ENCODE measurements at regions not wholly inside any gene's neighbourhood (a gene's known extent, or its start where the extent isn't known, plus 50 kb on each side); places are given as distances from the start of the nearest gene placed in this dataset.
"Not testable (repeated sequence)": the region's sequence is repeated elsewhere in the genome, so short reads cannot be mapped to it uniquely, and the experiment has no call there.

DNA sequence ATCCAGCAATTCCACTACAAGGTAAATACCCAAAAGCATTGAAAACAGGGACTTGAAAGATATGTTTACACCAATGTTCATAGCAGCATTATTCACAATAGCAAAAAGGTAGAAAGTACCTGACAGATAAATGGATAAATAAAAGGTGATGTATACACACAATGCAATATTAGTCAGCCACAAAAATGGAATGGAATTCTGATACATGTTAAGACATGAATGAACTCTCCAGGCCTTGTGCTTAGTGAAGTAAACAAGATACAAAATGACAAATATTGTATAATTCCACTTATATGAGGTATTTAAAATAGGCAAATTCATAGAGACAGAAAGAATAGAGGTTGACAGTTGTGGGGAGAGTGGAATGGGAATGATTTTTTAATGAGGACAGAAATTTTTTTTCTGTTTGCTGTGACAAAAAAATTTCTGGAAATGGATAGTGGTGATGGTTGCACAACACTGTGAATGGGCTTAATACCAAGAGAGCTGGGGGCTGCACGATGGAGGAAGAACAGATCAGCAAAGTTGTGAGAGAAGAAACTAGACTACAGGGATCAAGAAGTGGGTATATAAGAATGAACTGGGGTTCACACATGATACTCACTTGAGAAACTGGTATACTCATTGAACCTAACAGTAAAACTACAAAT lies 137.2 kb downstream of the MZT1 start:
- no peak for DNase-seq (ENCODE audit: low read depth in 4 of 4, low spot score in 3 of 4)

DNA sequence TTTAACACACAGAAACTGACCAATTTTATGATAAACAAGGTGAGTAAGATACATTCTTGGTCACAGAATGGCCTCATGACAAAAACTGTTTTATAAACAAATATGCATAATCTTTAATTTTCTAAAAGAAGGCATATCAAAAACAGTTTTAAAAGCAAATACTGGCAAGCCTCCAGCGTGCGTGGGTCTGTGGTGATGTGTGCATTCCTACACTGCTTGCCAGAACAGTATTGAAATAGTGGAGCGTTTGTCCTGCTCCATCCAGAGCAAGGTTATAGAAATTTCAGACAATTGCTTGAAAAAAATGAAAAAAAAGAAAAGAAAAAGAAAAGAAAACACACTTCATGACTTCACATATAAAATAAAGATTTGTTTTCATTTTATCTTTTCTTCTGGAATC lies 140.9 kb downstream of the MZT1 start:
- DNase-seq (ENCODE audit: low read depth in 4 of 4, low spot score in 3 of 4) = no peak

- DNase-seq (ENCODE audit: low read depth in 4 of 4, low spot score in 3 of 4) = no peak
Observed at GRCh38 chr13:72585254-72585653, 142.2 kb downstream of the MZT1 start.

- no peak for DNase-seq (ENCODE audit: low read depth in 4 of 4, low spot score in 3 of 4)
Observed at GRCh38 chr13:72571191-72571590, 156.2 kb downstream of the MZT1 start.

- no peak for DNase-seq (ENCODE audit: low read depth in 4 of 4, low spot score in 3 of 4)
Observed at GRCh38 chr13:72570019-72570418, 157.4 kb downstream of the MZT1 start.

GRCh38 chr13:72567566-72567965 lies 159.9 kb downstream of the MZT1 start:
- DNase-seq (ENCODE audit: low read depth in 4 of 4, low spot score in 3 of 4) = no peak

GRCh38 chr13:72566526-72566925 lies 160.9 kb downstream of the MZT1 start:
- no peak for DNase-seq (ENCODE audit: low read depth in 4 of 4, low spot score in 3 of 4)

DNA sequence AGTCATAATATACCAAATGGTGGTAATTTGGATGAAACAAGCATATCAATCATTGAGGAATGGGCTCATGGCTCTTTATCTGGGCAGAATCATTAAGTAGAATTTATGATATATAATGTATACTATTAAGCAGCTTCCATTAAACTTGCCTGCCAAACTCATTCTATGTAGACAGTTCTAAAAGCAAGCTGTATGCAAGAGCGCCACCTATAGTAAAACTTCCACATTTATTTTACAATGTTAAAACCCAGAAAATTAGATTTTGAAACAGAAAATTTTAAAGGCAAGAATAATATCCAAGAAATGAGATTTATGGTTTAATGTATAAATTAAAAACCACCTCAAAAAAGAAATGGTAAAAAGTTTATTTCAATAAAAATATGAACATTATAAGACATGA lies 161.5 kb downstream of the MZT1 start:
- peak in 3 of 4 donors; percentile 30 to 38 (median 37) for DNase-seq (ENCODE audit: low read depth in 4 of 4, low spot score in 3 of 4)

- no peak for DNase-seq (ENCODE audit: low read depth in 4 of 4, low spot score in 3 of 4)
Observed at GRCh38 chr13:72562686-72563085, 164.7 kb downstream of the MZT1 start.

DNA sequence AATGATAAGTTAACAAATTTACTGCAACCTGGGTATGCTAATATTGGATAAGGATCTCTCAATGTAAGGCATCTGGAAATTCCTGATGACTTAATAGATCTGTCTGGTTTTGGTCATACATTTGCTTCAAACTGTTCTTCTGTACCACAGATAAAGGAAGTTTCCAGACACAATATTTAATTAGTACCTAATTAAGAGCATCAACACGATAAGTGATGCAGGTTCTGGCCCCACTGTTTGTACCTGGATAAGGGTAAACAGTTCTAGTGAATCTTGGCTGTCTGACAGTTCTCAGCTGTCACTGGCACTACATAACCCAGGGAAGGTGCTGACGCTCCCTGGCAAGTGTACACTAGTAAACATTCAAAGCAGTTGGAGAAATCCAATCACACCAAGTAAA lies 165.6 kb downstream of the MZT1 start:
- no peak for DNase-seq (ENCODE audit: low read depth in 4 of 4, low spot score in 3 of 4)

GRCh38 chr13:72559716-72560115 lies 167.7 kb downstream of the MZT1 start:
- DNase-seq (ENCODE audit: low read depth in 4 of 4, low spot score in 3 of 4) = no peak

DNA sequence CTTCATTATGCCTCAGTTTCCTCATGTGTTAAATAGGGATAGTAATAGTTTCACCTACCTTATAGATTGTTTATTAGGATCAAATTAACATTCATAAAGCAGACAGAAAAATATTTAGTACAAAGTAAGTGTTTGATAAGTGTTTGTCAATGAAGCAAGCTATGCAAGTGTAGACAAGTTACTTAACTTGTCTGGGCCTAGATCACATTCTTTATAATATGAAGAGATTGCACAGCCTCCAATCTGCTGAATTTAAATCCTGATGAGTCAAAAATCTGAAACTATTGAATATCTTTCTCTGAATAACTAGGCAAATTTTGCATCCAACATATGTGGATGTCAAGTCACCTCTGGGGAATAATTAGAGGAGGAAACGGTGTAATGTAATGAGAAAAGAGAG lies 170.5 kb downstream of the MZT1 start:
- no peak for DNase-seq (ENCODE audit: low read depth in 4 of 4, low spot score in 3 of 4)

DNA sequence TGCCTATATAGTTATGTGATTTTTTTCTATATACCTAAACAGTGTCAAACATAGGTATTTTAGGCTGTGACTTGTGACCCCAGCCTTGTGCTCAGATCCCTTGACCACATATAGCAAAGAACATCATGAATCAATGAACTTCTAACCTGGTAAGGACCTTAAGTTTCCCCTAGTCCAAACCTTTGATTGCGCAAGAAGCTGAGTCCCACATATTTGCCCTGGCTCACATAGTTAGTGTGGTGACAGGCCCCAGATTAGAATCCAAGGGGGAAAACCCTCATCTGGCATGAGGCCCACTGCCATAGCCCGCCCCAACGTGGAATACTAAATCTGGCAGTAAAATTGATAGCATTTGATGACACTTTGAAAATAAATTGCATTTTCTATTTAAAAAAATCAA lies 171.8 kb downstream of the MZT1 start:
- no peak for DNase-seq (ENCODE audit: low read depth in 4 of 4, low spot score in 3 of 4)

- DNase-seq (ENCODE audit: low read depth in 4 of 4, low spot score in 3 of 4) = no peak
Observed at GRCh38 chr13:72552731-72553130, 174.7 kb downstream of the MZT1 start.

- not testable (repeated sequence) for DNase-seq (ENCODE audit: low read depth in 4 of 4, low spot score in 3 of 4)
Observed at GRCh38 chr13:72545895-72546294, 181.5 kb downstream of the MZT1 start.

DNA sequence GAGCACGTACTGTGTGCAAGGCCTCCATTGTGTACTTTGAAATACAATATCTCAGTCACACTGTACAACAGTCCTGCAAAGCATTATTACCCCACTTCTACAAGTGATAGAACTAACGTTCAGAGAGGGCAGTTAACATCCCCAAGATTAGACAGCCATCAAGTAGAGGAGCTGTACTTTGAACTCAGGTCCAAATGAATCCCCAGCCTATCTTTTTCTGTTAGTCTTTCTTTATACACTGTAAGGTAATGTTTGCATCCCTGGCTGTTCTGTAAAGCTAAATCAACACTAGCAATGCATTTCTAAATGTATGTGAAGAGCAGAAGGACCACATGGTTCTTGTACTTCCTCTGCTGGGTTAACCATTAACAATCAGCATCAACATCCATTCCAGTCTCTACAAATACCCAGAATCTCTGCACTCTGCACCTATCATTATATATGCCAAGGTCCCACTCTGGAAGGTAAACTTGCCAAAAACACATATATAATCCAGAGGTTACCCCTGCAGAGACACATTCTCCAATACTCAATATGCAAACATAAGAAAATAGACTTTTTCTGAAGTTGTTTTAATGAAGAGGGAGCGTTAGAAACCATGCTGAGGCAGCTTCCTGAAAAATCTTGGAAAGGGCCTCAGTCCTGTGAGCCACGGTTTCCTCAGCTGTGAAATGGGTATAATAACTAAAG lies 182.3 kb downstream of the MZT1 start:
- DNase-seq (ENCODE audit: low read depth in 4 of 4, low spot score in 3 of 4) = no peak

- no peak for DNase-seq (ENCODE audit: low read depth in 4 of 4, low spot score in 3 of 4)
Observed at GRCh38 chr13:72544042-72544441, 183.4 kb downstream of the MZT1 start.

- no peak for DNase-seq (ENCODE audit: low read depth in 4 of 4, low spot score in 3 of 4)
Observed at GRCh38 chr13:72542241-72542640, 185.2 kb downstream of the MZT1 start.

- no peak for DNase-seq (ENCODE audit: low read depth in 4 of 4, low spot score in 3 of 4)
Observed at GRCh38 chr13:72541674-72542073, 185.8 kb downstream of the MZT1 start.

- DNase-seq (ENCODE audit: low read depth in 4 of 4, low spot score in 3 of 4) = no peak
Observed at GRCh38 chr13:72540881-72541280, 186.5 kb downstream of the MZT1 start.

DNA sequence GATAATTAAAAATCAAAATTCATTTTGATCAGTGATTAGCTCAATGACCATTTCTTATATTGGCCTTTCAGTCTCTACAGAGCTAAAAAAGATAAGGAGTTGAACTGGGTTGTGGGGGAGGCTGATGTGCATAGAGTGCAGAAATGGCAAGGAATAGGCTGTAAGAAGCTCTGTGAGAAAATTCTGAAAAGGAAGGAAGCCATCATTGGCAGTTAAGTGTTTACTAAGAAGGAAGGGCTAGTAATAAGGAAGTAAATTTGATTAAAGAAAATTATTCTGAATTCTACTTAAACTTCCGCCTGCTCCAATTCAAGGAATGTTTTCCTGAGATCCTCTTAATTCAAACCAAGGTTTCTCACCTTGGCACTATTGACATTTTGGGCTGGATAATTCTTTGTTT lies 187.5 kb downstream of the MZT1 start:
- DNase-seq (ENCODE audit: low read depth in 4 of 4, low spot score in 3 of 4) = no peak

- no peak for DNase-seq (ENCODE audit: low read depth in 4 of 4, low spot score in 3 of 4)
Observed at GRCh38 chr13:72537782-72538181, 189.6 kb downstream of the MZT1 start.

GRCh38 chr13:72537395-72537780 lies 190.0 kb downstream of the MZT1 start:
- no peak for DNase-seq (ENCODE audit: low read depth in 4 of 4, low spot score in 3 of 4)
